Tibial nerve (tissue), 4 donors: ENCODE measurements at regions not wholly inside any gene's neighbourhood (a gene's known extent, or its start where the extent isn't known, plus 50 kb on each side); places are given as distances from the start of the nearest gene placed in this dataset.
"Not testable (repeated sequence)": the region's sequence is repeated elsewhere in the genome, so short reads cannot be mapped to it uniquely, and the experiment has no call there.

Source experiments
- DNase-seq, 2 donors: peaks; one replicate each; pipeline ENCODE4 v3.0.0-alpha.2; 2019; ENCODE audit warnings: low spot score in 2 of 2
- H3K27ac ChIP-seq, 4 donors: fragments of 200-600 bp; sonication (generic) in 3 of 4; one replicate each; pipeline ENCODE4 v1.5.1; 2017 to 2019; ENCODE audit warnings: mild to moderate bottlenecking in 1 of 4
- H3K27me3 ChIP-seq, 2 donors: fragments of 200-600 bp; sonication (generic) in 1 of 2; one replicate each; pipeline versions ENCODE4 v1.5.1 to v1.6.0; 2017 to 2019
- H3K36me3 ChIP-seq, 3 donors: fragments of 200-600 bp; sonication (generic); one replicate each; pipeline ENCODE4 v1.5.1; 2018 to 2019
- H3K4me1 ChIP-seq, 4 donors: fragments of 200-600 bp; sonication (generic) in 3 of 4; one replicate each; pipeline ENCODE4 v1.5.1; 2017 to 2019
- H3K4me3 ChIP-seq, 4 donors: fragments of 200-600 bp; sonication (generic) in 3 of 4; one replicate each; pipeline ENCODE4 v1.5.1; 2017 to 2019; ENCODE audit warnings: mild to moderate bottlenecking in 1 of 4, moderate library complexity in 1 of 4
- H3K9me3 ChIP-seq, 4 donors: fragments of 200-600 bp; sonication (generic) in 3 of 4; one replicate each; pipeline ENCODE4 v1.5.1; 2017 to 2019
- CTCF ChIP-seq, 5 experiments: fragments of 200-600 bp in 3 of 5; fragments of 450-650 bp in 2 of 5; sonication (generic) in 3 of 5; IDR thresholded peaks; one replicate each; pipeline ENCODE4 v1.5.1; 2016 to 2019; ENCODE audit warnings: antibody characterized with exemption in 5 of 5, mild to moderate bottlenecking in 3 of 5, moderate library complexity in 2 of 5
- WGBS, 2 donors: methylation state at CpG; one replicate each; pipeline ENCODE4 v1.1.5; 2018; 5-methylcytosine and 5-hydroxymethylcytosine counted together

GRCh38 chr11:3583476-3583875, 58.3 kb downstream of the ART5 start:
- peaks cover 0 to 28% of the 10 kb centered on the region in 2 donors for H3K27me3 ChIP-seq
- H3K9me3 ChIP-seq, H3K4me3 ChIP-seq, H3K27ac ChIP-seq, H3K36me3 ChIP-seq, DNase-seq, H3K4me1 ChIP-seq: not testable (repeated sequence)
- WGBS, 2 donors, result 61 to 68% methylated on average over 2 of the region's 2 CpGs

GRCh38 chr11:3581389-3581725, 60.4 kb downstream of the ART5 start:
- not testable (repeated sequence) for H3K4me1 ChIP-seq, H3K9me3 ChIP-seq, H3K27ac ChIP-seq, H3K4me3 ChIP-seq, H3K36me3 ChIP-seq, DNase-seq
- WGBS, 2 donors, result 38 to 41% methylated on average over 9 to 10 of the region's 10 CpGs
- peaks cover 0 to 28% of the 10 kb centered on the region in 2 donors for H3K27me3 ChIP-seq

GRCh38 chr11:3580487-3581388, 61.1 kb downstream of the ART5 start:
- H3K9me3 ChIP-seq, H3K27ac ChIP-seq, H3K36me3 ChIP-seq, H3K4me1 ChIP-seq: not testable (repeated sequence)
- peak overlapping the region; percentile 19 to 53 (median 48) for H3K4me3 ChIP-seq
- TF ChIP-seq CTCF (IDR thresholded peaks at IDR 0.05), result peak; percentile 81 to 92 (median 83)
- peaks cover 0 to 28% of the 10 kb centered on the region in 2 donors for H3K27me3 ChIP-seq
- 0% methylated on average over 22 to 29 of the region's 92 CpGs for WGBS, 2 donors
- peak in 1 of 2 donors; percentile 27 for DNase-seq

GRCh38 chr11:3579600-3580459, 62.0 kb downstream of the ART5 start:
- H3K27me3 ChIP-seq, result peaks cover 0 to 28% of the 10 kb centered on the region in 2 donors
- 60 to 70% methylated on average over 23 to 25 of the region's 29 CpGs for WGBS, 2 donors
- not testable (repeated sequence) for H3K4me1 ChIP-seq, H3K4me3 ChIP-seq, H3K27ac ChIP-seq, H3K9me3 ChIP-seq, H3K36me3 ChIP-seq, DNase-seq

GRCh38 chr11:3576066-3576604, 65.7 kb downstream of the ART5 start:
- not testable (repeated sequence) for H3K4me3 ChIP-seq, H3K4me1 ChIP-seq, H3K9me3 ChIP-seq, H3K27ac ChIP-seq, H3K36me3 ChIP-seq, DNase-seq
- 56 to 61% methylated on average over 12 of the region's 12 CpGs for WGBS, 2 donors
- peaks cover 0 to 13% of the 10 kb centered on the region in 2 donors for H3K27me3 ChIP-seq

- WGBS, 2 donors, result 89 to 93% methylated on average over 7 of the region's 7 CpGs
- H3K4me1 ChIP-seq, H3K36me3 ChIP-seq, DNase-seq, H3K27me3 ChIP-seq, H3K4me3 ChIP-seq, H3K27ac ChIP-seq, H3K9me3 ChIP-seq: not testable (repeated sequence)
Observed at GRCh38 chr11:3572976-3573647, 68.7 kb downstream of the ART5 start.

- DNase-seq, H3K36me3 ChIP-seq, H3K4me1 ChIP-seq, H3K27me3 ChIP-seq, H3K9me3 ChIP-seq, H3K27ac ChIP-seq, H3K4me3 ChIP-seq: not testable (repeated sequence)
- WGBS, 2 donors, result 100% methylated on average over 2 of the region's 2 CpGs
Observed at GRCh38 chr11:3571752-3572151, 70.0 kb downstream of the ART5 start.

GRCh38 chr11:3565838-3566237, 76.0 kb downstream of the ART5 start:
- not testable (repeated sequence) for DNase-seq, H3K36me3 ChIP-seq, H3K27ac ChIP-seq, H3K27me3 ChIP-seq, H3K4me3 ChIP-seq, H3K4me1 ChIP-seq, H3K9me3 ChIP-seq
- WGBS, 2 donors, result 81 to 89% methylated on average over 3 of the region's 3 CpGs

GRCh38 chr11:3564383-3564782, 77.4 kb downstream of the ART5 start:
- not testable (repeated sequence) for H3K36me3 ChIP-seq, H3K27ac ChIP-seq, H3K27me3 ChIP-seq, H3K4me1 ChIP-seq, H3K9me3 ChIP-seq, DNase-seq, H3K4me3 ChIP-seq
- 0 to 6% methylated on average over 1 of the region's 1 CpG for WGBS, 2 donors

GRCh38 chr11:3554621-3555020, 87.2 kb downstream of the ART5 start:
- not testable (repeated sequence) for H3K9me3 ChIP-seq, H3K36me3 ChIP-seq, H3K4me1 ChIP-seq, H3K27ac ChIP-seq, DNase-seq, H3K27me3 ChIP-seq, H3K4me3 ChIP-seq
- WGBS, 2 donors, result 48 to 50% methylated on average over 6 of the region's 6 CpGs

- 87 to 88% methylated on average over 10 of the region's 10 CpGs for WGBS, 2 donors
- H3K4me3 ChIP-seq, H3K27ac ChIP-seq, DNase-seq, H3K9me3 ChIP-seq, H3K27me3 ChIP-seq, H3K4me1 ChIP-seq, H3K36me3 ChIP-seq: not testable (repeated sequence)
Observed at GRCh38 chr11:3544990-3545389, 96.8 kb downstream of the ART5 start.

- 100% methylated on average over 1 of the region's 1 CpG for WGBS, 2 donors
- H3K36me3 ChIP-seq, DNase-seq, H3K4me1 ChIP-seq, H3K27me3 ChIP-seq, H3K27ac ChIP-seq, H3K4me3 ChIP-seq: not testable (repeated sequence)
- H3K9me3 ChIP-seq, result peaks cover 0 to 21% (median 0%) of the 10 kb centered on the region in 4 donors
Observed at GRCh38 chr11:3538220-3538619, 103.6 kb downstream of the ART5 start.
